CD4-positive, alpha-beta T cell (primary cell): ENCODE measurements at regions not wholly inside any gene's neighbourhood (a gene's known extent, or its start where the extent isn't known, plus 50 kb on each side); places are given as distances from the start of the nearest gene placed in this dataset.

Experiments used
- ATAC-seq: fragments of 200-7000 bp; cut with Tn5 transposase; one replicate; pipeline ENCODE4 v1.10.0; 2022; ENCODE audit warnings: mild to moderate bottlenecking; ENCODE audit not compliant: poor library complexity
- CTCF ChIA-PET: fragments of 350-600 bp; sonication (Branson Sonifier 250); formaldehyde crosslinking; loops from one replicate; lab custom pipeline; 2021; ENCODE audit warnings: antibody characterized with exemption, inconsistent platforms; lab: Charles Lee
- POLR2A ChIA-PET: fragments of 350-600 bp; sonication (Branson Sonifier 250); formaldehyde crosslinking; loops from one replicate; lab custom pipeline; 2021; ENCODE audit warnings: antibody characterized with exemption, inconsistent platforms; lab: Charles Lee
- DNase-seq, 14 experiments: peaks; one replicate each; pipeline ENCODE4 v3.0.0-alpha.2; 2013 to 2020; ENCODE audit warnings: mixed read lengths in 2 of 14
- H3K27ac ChIP-seq, 2 donors: one replicate each; pipeline versions ENCODE4 v1.5.1 to v1.7.0; 2013; ENCODE audit warnings: low read length in 2 of 2, low read depth in 1 of 2, mild to moderate bottlenecking in 1 of 2
- H3K27me3 ChIP-seq, 2 experiments: 1 replicate in 1 of 2; 2 replicates in 1 of 2; pipeline versions ENCODE4 v1.6.1 to v1.7.0; 2013; ENCODE audit warnings: low read length in 2 of 2, control low read depth in 1 of 2, mild to moderate bottlenecking in 1 of 2, moderate library complexity in 1 of 2; ENCODE audit not compliant: insufficient read depth in 2 of 2, control insufficient read depth in 1 of 2
- H3K36me3 ChIP-seq: one replicate; pipeline ENCODE4 v1.6.1; 2013; ENCODE audit warnings: low read length, control low read depth; ENCODE audit not compliant: insufficient read depth
- H3K4me1 ChIP-seq: one replicate; pipeline ENCODE4 v1.6.1; 2013; ENCODE audit warnings: low read length, control low read depth; ENCODE audit not compliant: insufficient read depth
- H3K4me3 ChIP-seq: one replicate; pipeline ENCODE4 v1.5.1; 2013; ENCODE audit warnings: mild to moderate bottlenecking, low read length, moderate library complexity
- H3K9me3 ChIP-seq, 2 experiments: 1 replicate in 1 of 2; 2 replicates in 1 of 2; pipeline versions ENCODE4 v1.6.1 to v1.7.0; 2013; ENCODE audit warnings: low read length in 2 of 2, mild to moderate bottlenecking in 2 of 2, control low read depth in 1 of 2, moderate library complexity in 1 of 2; ENCODE audit not compliant: control insufficient read depth in 1 of 2, insufficient read depth in 1 of 2
- H3K27ac Mint-ChIP-seq: one replicate; pipeline ENCODE4 v1.8.0; 2020; ENCODE audit warnings: mixed read lengths
- H3K27me3 Mint-ChIP-seq: one replicate; pipeline ENCODE4 v1.8.0; 2021; ENCODE audit warnings: mixed read lengths
- H3K36me3 Mint-ChIP-seq: one replicate; pipeline ENCODE4 v1.8.0; 2021; ENCODE audit warnings: low read depth, mixed read lengths
- H3K4me1 Mint-ChIP-seq: one replicate; pipeline ENCODE4 v1.8.0; 2021; ENCODE audit warnings: low read depth, mixed read lengths
- H3K4me3 Mint-ChIP-seq: one replicate; pipeline ENCODE4 v1.8.0; 2020; ENCODE audit warnings: mild to moderate bottlenecking, mixed read lengths
- H3K9me3 Mint-ChIP-seq: one replicate; pipeline ENCODE4 v1.8.0; 2020; ENCODE audit warnings: mixed read lengths
- intact Hi-C, 2 experiments: fragments of 100-400 bp; cut with DNase I in 1 of 2; cut with micrococcal nuclease in 1 of 2; formaldehyde crosslinking; loops; one replicate each; pipeline versions ENCODE4 v1.15.1 to v1.9.0; 2023 to 2025; cut with DNase I, micrococcal nuclease
- TF ChIP-seq, protein P1 (sequence below): fragments of 200-600 bp; IDR thresholded peaks from one replicate; pipeline ENCODE4 v1.8.0; 2022; ENCODE audit warnings: antibody characterized with exemption, mild to moderate bottlenecking

DNA sequence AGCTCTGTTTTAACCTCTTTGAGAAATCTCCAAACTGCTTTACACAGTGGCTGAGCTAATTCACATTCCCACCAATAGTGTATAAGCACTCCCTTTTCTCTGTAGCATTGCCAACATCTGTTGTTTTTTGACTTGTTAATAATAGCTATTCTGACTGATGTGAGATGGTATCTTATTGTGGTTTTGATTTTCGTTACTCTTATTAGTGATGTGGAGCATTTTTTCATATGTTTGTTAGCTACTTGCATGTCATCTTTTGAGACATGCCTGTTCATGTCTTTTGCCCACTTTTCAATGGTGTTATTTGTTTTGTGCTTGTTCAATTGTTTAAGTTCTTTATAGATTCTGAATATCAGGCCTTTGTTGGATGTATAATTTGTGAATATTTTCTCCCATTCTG, 225.2 kb upstream of the TRPC7 start:
- H3K9me3 Mint-ChIP-seq, result peaks cover 4% of the 10 kb centered on the region
- DNase-seq, result no peak
- Histone ChIP-seq H3K4me3 (no peak overlapping the region), H3K27me3 (no peaks in the 10 kb centered on the region), H3K27ac (no peak overlapping the region), H3K36me3 (no peaks in the 10 kb centered on the region), H3K9me3 (no peaks in the 10 kb centered on the region), H3K4me1 (no peaks in the 10 kb centered on the region)
- no peaks in the 10 kb centered on the region for H3K36me3 Mint-ChIP-seq
- POLR2A ChIA-PET, result no interaction called here
- CTCF ChIA-PET, result no interaction called here
- H3K27ac Mint-ChIP-seq, result no peak overlapping the region
- TF ChIP-seq, protein P1, sequence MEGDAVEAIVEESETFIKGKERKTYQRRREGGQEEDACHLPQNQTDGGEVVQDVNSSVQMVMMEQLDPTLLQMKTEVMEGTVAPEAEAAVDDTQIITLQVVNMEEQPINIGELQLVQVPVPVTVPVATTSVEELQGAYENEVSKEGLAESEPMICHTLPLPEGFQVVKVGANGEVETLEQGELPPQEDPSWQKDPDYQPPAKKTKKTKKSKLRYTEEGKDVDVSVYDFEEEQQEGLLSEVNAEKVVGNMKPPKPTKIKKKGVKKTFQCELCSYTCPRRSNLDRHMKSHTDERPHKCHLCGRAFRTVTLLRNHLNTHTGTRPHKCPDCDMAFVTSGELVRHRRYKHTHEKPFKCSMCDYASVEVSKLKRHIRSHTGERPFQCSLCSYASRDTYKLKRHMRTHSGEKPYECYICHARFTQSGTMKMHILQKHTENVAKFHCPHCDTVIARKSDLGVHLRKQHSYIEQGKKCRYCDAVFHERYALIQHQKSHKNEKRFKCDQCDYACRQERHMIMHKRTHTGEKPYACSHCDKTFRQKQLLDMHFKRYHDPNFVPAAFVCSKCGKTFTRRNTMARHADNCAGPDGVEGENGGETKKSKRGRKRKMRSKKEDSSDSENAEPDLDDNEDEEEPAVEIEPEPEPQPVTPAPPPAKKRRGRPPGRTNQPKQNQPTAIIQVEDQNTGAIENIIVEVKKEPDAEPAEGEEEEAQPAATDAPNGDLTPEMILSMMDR, result no peak
- no peak for ATAC-seq
- H3K4me1 Mint-ChIP-seq, result no peaks in the 10 kb centered on the region
- H3K4me3 Mint-ChIP-seq, result no peak overlapping the region
- H3K27me3 Mint-ChIP-seq, result no peaks in the 10 kb centered on the region
- intact Hi-C loops, result no loop called here

DNA sequence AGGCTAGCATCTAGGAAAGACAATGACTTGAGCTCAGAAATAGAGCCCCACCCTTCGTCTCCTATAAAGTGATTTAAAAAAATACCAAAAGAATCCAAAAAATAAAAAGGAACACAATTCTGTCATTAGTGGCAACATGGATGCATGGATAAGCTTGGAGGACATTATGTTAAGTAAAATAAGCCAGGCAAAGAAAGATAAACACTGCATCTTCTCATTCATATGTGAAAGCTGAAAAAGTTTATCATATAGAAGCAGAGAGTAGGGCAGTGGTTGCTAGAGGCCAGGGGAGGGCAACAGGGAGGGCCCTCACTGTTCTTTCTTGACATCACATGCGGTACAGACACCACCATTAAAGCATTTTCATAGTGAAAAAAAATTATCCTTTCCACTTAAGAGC, 220.9 kb upstream of the TRPC7 start:
- H3K27me3 ChIP-seq, result no peaks in the 10 kb centered on the region
- no peaks in the 10 kb centered on the region for H3K9me3 ChIP-seq
- H3K27me3 Mint-ChIP-seq, result no peaks in the 10 kb centered on the region
- ChIA-PET POLR2A (no interaction called here), CTCF (no interaction called here)
- DNase-seq, result no peak
- TF ChIP-seq, protein P1, result no peak
- no peak overlapping the region for H3K27ac Mint-ChIP-seq
- peaks cover 7% of the 10 kb centered on the region for H3K9me3 Mint-ChIP-seq
- H3K27ac ChIP-seq, result no peak overlapping the region
- no peak overlapping the region for H3K4me3 Mint-ChIP-seq
- no peaks in the 10 kb centered on the region for H3K4me1 Mint-ChIP-seq
- H3K4me1 ChIP-seq, result no peaks in the 10 kb centered on the region
- no peak for ATAC-seq
- intact Hi-C loops, result no loop called here
- no peaks in the 10 kb centered on the region for H3K36me3 ChIP-seq
- H3K36me3 Mint-ChIP-seq, result no peaks in the 10 kb centered on the region
- no peak overlapping the region for H3K4me3 ChIP-seq

- no peak overlapping the region for H3K4me3 Mint-ChIP-seq
These were observed 219.1 kb upstream of the TRPC7 start for GRCh38 chr5:136584474-136584873.

More at GRCh38 chr5:136584474-136584873, 219.1 kb upstream of the TRPC7 start:
- DNase-seq (no peak), ATAC-seq (no peak)
- Mint-ChIP-seq H3K9me3 (peaks cover 5% of the 10 kb centered on the region), H3K27me3 (no peaks in the 10 kb centered on the region), H3K27ac (no peak overlapping the region), H3K4me1 (no peaks in the 10 kb centered on the region), H3K36me3 (no peaks in the 10 kb centered on the region)
- Histone ChIP-seq H3K36me3 (no peaks in the 10 kb centered on the region), H3K4me3 (no peak overlapping the region), H3K9me3 (no peaks in the 10 kb centered on the region), H3K27ac (no peak overlapping the region), H3K27me3 (no peaks in the 10 kb centered on the region), H3K4me1 (no peaks in the 10 kb centered on the region)
- ChIA-PET CTCF (no interaction called here), POLR2A (no interaction called here)
- TF ChIP-seq, protein P1, result no peak
- intact Hi-C loops, result no loop called here
